Mesendoderm (in vitro differentiated cells): ENCODE measurements at regions not wholly inside any gene's neighbourhood (a gene's known extent, or its start where the extent isn't known, plus 50 kb on each side); places are given as distances from the start of the nearest gene placed in this dataset.
A peak's percentile ranks its signal among the peaks of the same experiment; 100 is the strongest.

Experiments
- DNase-seq: peaks from one replicate; pipeline ENCODE4 v3.0.0; 2013
- H2AK5ac ChIP-seq: 2 replicates; pipeline ENCODE4 v1.6.1; 2013; ENCODE audit warnings: low read length, inconsistent platforms
- H2BK120ac ChIP-seq: 2 replicates; pipeline ENCODE4 v1.6.1; 2013; ENCODE audit warnings: low read depth, mild to moderate bottlenecking, low read length, moderate library complexity, mixed read lengths
- H2BK15ac ChIP-seq: replicated peaks from 2 replicates; pipeline ENCODE4 v1.6.1; 2013; ENCODE audit warnings: low read depth, mild to moderate bottlenecking, moderate library complexity
- H2BK5ac ChIP-seq: 2 replicates; pipeline ENCODE4 v1.6.1; 2013; ENCODE audit warnings: low read length, inconsistent platforms
- H3K18ac ChIP-seq: 2 replicates; pipeline ENCODE4 v1.6.1; 2013; ENCODE audit warnings: mild to moderate bottlenecking, low read length, mixed read lengths
- H3K23ac ChIP-seq: one replicate; pipeline ENCODE4 v1.6.1; 2013; ENCODE audit warnings: low read length
- H3K27ac ChIP-seq: 2 replicates; pipeline ENCODE4 v1.5.1; 2013; ENCODE audit warnings: low read depth, mild to moderate bottlenecking, inconsistent platforms, low read length, moderate library complexity
- H3K27me3 ChIP-seq: 2 replicates; pipeline ENCODE4 v1.6.1; 2013; ENCODE audit warnings: low read length, control low read depth, mild to moderate bottlenecking, inconsistent platforms; ENCODE audit not compliant: insufficient read depth, poor library complexity
- H3K36me3 ChIP-seq: 2 replicates; pipeline ENCODE4 v1.6.1; 2013; ENCODE audit warnings: low read length, inconsistent platforms; ENCODE audit not compliant: control insufficient read depth, insufficient read depth
- H3K4ac ChIP-seq: one replicate; pipeline ENCODE4 v1.6.1; 2013; ENCODE audit warnings: low read depth, mild to moderate bottlenecking, low read length, moderate library complexity
- H3K4me1 ChIP-seq: 2 replicates; pipeline ENCODE4 v1.6.1; 2013; ENCODE audit warnings: low read depth, low read length, inconsistent platforms; ENCODE audit not compliant: control insufficient read depth
- H3K4me2 ChIP-seq: 2 replicates; pipeline ENCODE4 v1.6.1; 2013; ENCODE audit warnings: low read length
- H3K4me3 ChIP-seq: 2 replicates; pipeline ENCODE4 v1.5.1; 2013; ENCODE audit warnings: mild to moderate bottlenecking, low read length
- H3K56ac ChIP-seq: one replicate; pipeline ENCODE4 v1.6.1; 2013; ENCODE audit warnings: low read length
- H3K79me1 ChIP-seq: 2 replicates; pipeline ENCODE4 v1.6.1; 2013; ENCODE audit warnings: low read length, inconsistent platforms
- H3K79me2 ChIP-seq: 2 replicates; pipeline ENCODE4 v1.6.1; 2013; ENCODE audit warnings: mild to moderate bottlenecking, low read length; ENCODE audit not compliant: control insufficient read depth, insufficient read depth
- H3K9ac ChIP-seq: 2 replicates; pipeline ENCODE4 v1.6.1; 2013; ENCODE audit warnings: low read length, inconsistent platforms
- H4K5ac ChIP-seq: one replicate; pipeline ENCODE4 v1.6.1; 2013; ENCODE audit warnings: low read length
- H4K8ac ChIP-seq: one replicate; pipeline ENCODE4 v1.6.1; 2013; ENCODE audit warnings: low read depth, mild to moderate bottlenecking, control low read depth, low read length, moderate library complexity
- WGBS: extraction: QIAGEN DNeasy Blood & Tissue Kit; methylation state at CpG from one replicate; pipeline ENCODE4 v1.1.7; 2013; ENCODE audit warnings: low lambda C conversion rate, missing lambda C conversion rate; ENCODE audit not compliant: insufficient coverage; ENCODE audit errors: extremely low coverage; 5-methylcytosine and 5-hydroxymethylcytosine counted together

GRCh38 chr2:144712550-144712940, 192.6 kb upstream of the ZEB2 start:
- no peak overlapping the region for H3K9ac ChIP-seq
- no peak overlapping the region for H4K8ac ChIP-seq
- no peaks in the 10 kb centered on the region for H3K27me3 ChIP-seq
- no peak overlapping the region for H3K4me3 ChIP-seq
- peaks cover 5% of the 10 kb centered on the region for H3K4me1 ChIP-seq
- no peak overlapping the region for H2BK5ac ChIP-seq
- WGBS = no CpG with 5 or more reads among the region's 1 CpG
- no peak overlapping the region for H3K23ac ChIP-seq
- H2BK15ac ChIP-seq = peak overlapping the region; percentile 36
- no peaks in the 10 kb centered on the region for H3K36me3 ChIP-seq
- no peak overlapping the region for H3K56ac ChIP-seq
- no peak overlapping the region for H2BK120ac ChIP-seq
- no peaks in the 10 kb centered on the region for H3K79me2 ChIP-seq
- H3K4me2 ChIP-seq = no peak overlapping the region
- H3K4ac ChIP-seq = no peak overlapping the region
- H3K79me1 ChIP-seq = no peaks in the 10 kb centered on the region
- H4K5ac ChIP-seq = no peak overlapping the region
- H3K27ac ChIP-seq = no peak overlapping the region
- H2AK5ac ChIP-seq = no peak overlapping the region
- DNase-seq = no peak
- H3K18ac ChIP-seq = no peak overlapping the region

- peaks cover 5% of the 10 kb centered on the region for H3K4me1 ChIP-seq
- no peak overlapping the region for H3K18ac ChIP-seq
- no peak overlapping the region for H2AK5ac ChIP-seq
- no peak overlapping the region for H2BK5ac ChIP-seq
- H2BK15ac ChIP-seq = peak overlapping the region; percentile 36
- no CpG with 5 or more reads among the region's 7 CpGs for WGBS
- H3K56ac ChIP-seq = no peak overlapping the region
- no peak overlapping the region for H3K4ac ChIP-seq
- H3K9ac ChIP-seq = no peak overlapping the region
- H3K79me1 ChIP-seq = no peaks in the 10 kb centered on the region
- DNase-seq = no peak
- H3K23ac ChIP-seq = no peak overlapping the region
- no peak overlapping the region for H3K27ac ChIP-seq
- H4K8ac ChIP-seq = no peak overlapping the region
- no peak overlapping the region for H2BK120ac ChIP-seq
- no peaks in the 10 kb centered on the region for H3K79me2 ChIP-seq
- H3K4me2 ChIP-seq = no peak overlapping the region
- H4K5ac ChIP-seq = no peak overlapping the region
- H3K36me3 ChIP-seq = no peaks in the 10 kb centered on the region
- H3K4me3 ChIP-seq = no peak overlapping the region
- no peaks in the 10 kb centered on the region for H3K27me3 ChIP-seq
These were observed 192.0 kb upstream of the ZEB2 start for GRCh38 chr2:144711630-144712549.

- no peak overlapping the region for H2BK5ac ChIP-seq
These were observed 191.2 kb upstream of the ZEB2 start for GRCh38 chr2:144711084-144711483.

GRCh38 chr2:144708626-144709025, 188.7 kb upstream of the ZEB2 start:
- Histone ChIP-seq H3K23ac (no peak overlapping the region), H3K36me3 (no peaks in the 10 kb centered on the region), H3K27ac (no peak overlapping the region), H3K79me1 (no peaks in the 10 kb centered on the region), H3K27me3 (no peaks in the 10 kb centered on the region), H3K18ac (no peak overlapping the region), H2BK5ac (no peak overlapping the region), H4K8ac (no peak overlapping the region), H2BK120ac (no peak overlapping the region), H3K4me3 (no peak overlapping the region), H3K79me2 (no peaks in the 10 kb centered on the region), H2AK5ac (no peak overlapping the region), H4K5ac (no peak overlapping the region), H3K4ac (no peak overlapping the region), H3K4me1 (peaks cover 5% of the 10 kb centered on the region), H3K4me2 (no peak overlapping the region), H2BK15ac (no peak overlapping the region), H3K9ac (no peak overlapping the region), H3K56ac (no peak overlapping the region)
- WGBS = no CpG with 5 or more reads among the region's 2 CpGs
- DNase-seq = no peak

More at GRCh38 chr2:144711084-144711483, 191.2 kb upstream of the ZEB2 start:
- Histone ChIP-seq H3K4me2 (no peak overlapping the region), H3K27me3 (no peaks in the 10 kb centered on the region), H3K4ac (no peak overlapping the region), H3K4me3 (no peak overlapping the region), H2BK15ac (no peak overlapping the region), H3K79me2 (no peaks in the 10 kb centered on the region), H3K79me1 (no peaks in the 10 kb centered on the region), H2BK120ac (no peak overlapping the region), H3K56ac (no peak overlapping the region), H4K5ac (no peak overlapping the region), H3K27ac (no peak overlapping the region), H3K18ac (no peak overlapping the region), H3K4me1 (peaks cover 5% of the 10 kb centered on the region), H4K8ac (no peak overlapping the region), H2AK5ac (no peak overlapping the region), H3K36me3 (no peaks in the 10 kb centered on the region), H3K23ac (no peak overlapping the region), H3K9ac (no peak overlapping the region)
- no peak for DNase-seq

- Histone ChIP-seq H3K4me1 (peaks cover 5% of the 10 kb centered on the region), H2BK5ac (no peak overlapping the region), H2AK5ac (no peak overlapping the region), H3K79me2 (no peaks in the 10 kb centered on the region), H2BK120ac (no peak overlapping the region), H3K36me3 (no peaks in the 10 kb centered on the region), H3K56ac (no peak overlapping the region), H3K23ac (no peak overlapping the region), H4K8ac (no peak overlapping the region), H4K5ac (no peak overlapping the region), H3K4me3 (no peak overlapping the region), H3K9ac (no peak overlapping the region), H3K27me3 (no peaks in the 10 kb centered on the region), H3K4ac (no peak overlapping the region), H2BK15ac (no peak overlapping the region), H3K4me2 (no peak overlapping the region), H3K18ac (no peak overlapping the region), H3K79me1 (no peaks in the 10 kb centered on the region), H3K27ac (no peak overlapping the region)
- WGBS = no CpG with 5 or more reads among the region's 9 CpGs
- DNase-seq = peak; percentile 31
These were observed 187.9 kb upstream of the ZEB2 start for GRCh38 chr2:144707736-144708326.
